ENCODE measurements at regions not wholly inside any gene's neighbourhood (a gene's known extent, or its start where the extent isn't known, plus 50 kb on each side); places are given as distances from the start of the nearest gene placed in this dataset.

GRCh38 chr5:5650242-5650641 is 227.8 kb downstream of the ICE1 start:
- no peak overlapping the region for H2AK5ac ChIP-seq (ENCODE audit: insufficient read length, low read length)
- TF ChIP-seq, protein P1, sequence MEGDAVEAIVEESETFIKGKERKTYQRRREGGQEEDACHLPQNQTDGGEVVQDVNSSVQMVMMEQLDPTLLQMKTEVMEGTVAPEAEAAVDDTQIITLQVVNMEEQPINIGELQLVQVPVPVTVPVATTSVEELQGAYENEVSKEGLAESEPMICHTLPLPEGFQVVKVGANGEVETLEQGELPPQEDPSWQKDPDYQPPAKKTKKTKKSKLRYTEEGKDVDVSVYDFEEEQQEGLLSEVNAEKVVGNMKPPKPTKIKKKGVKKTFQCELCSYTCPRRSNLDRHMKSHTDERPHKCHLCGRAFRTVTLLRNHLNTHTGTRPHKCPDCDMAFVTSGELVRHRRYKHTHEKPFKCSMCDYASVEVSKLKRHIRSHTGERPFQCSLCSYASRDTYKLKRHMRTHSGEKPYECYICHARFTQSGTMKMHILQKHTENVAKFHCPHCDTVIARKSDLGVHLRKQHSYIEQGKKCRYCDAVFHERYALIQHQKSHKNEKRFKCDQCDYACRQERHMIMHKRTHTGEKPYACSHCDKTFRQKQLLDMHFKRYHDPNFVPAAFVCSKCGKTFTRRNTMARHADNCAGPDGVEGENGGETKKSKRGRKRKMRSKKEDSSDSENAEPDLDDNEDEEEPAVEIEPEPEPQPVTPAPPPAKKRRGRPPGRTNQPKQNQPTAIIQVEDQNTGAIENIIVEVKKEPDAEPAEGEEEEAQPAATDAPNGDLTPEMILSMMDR (conservative IDR thresholded peaks at IDR 0.05): no peak
- no peak overlapping the region for H2BK120ac ChIP-seq (ENCODE audit: low read depth, low read length, poor library complexity, severe bottlenecking)
- H3K4me2 ChIP-seq (ENCODE audit: insufficient read depth, insufficient read length, low read length): no peak overlapping the region
- no peak overlapping the region for H4K91ac ChIP-seq (ENCODE audit: insufficient read length, low read depth, low read length)
- H3K14ac ChIP-seq (ENCODE audit: insufficient read depth, low read length): no peak overlapping the region
- no peak overlapping the region for H2BK5ac ChIP-seq (ENCODE audit: insufficient read length, low read length)
- H3K79me2 ChIP-seq (ENCODE audit: insufficient read depth, low read length): no peaks in the 10 kb centered on the region
- H3K4ac ChIP-seq (ENCODE audit: low read depth, low read length): no peak overlapping the region
- H3K23me2 ChIP-seq (ENCODE audit: insufficient read length, low read depth, low read length, poor library complexity, severe bottlenecking): no peaks in the 10 kb centered on the region
- no peaks in the 10 kb centered on the region for H3K4me1 ChIP-seq (ENCODE audit: insufficient read depth, low read length)
- no peaks in the 10 kb centered on the region for H4K20me1 ChIP-seq (ENCODE audit: control insufficient read depth, insufficient read depth, insufficient read length)
- Mint-ChIP-seq H3K4me3 (no peak overlapping the region), H3K27ac (no peak overlapping the region), H3K27me3 (ENCODE audit: low read depth) (no peaks in the 10 kb centered on the region), H3K4me1 (peaks cover 0 to 7% of the 10 kb centered on the region in 2 experiments; a peak in 2 of 4 replicates), H3K9me3 (no peaks in the 10 kb centered on the region; a peak in 2 of 5 replicates), H3K36me3 (ENCODE audit: insufficient read depth in 1 of 3, low read depth in 3 of 3) (no peaks in the 10 kb centered on the region; a peak in 1 of 7 replicates)
- no peak overlapping the region for H3K9ac ChIP-seq (ENCODE audit: extremely low read depth, insufficient read length, low read length)
- H2BK15ac ChIP-seq (ENCODE audit: low read depth, low read length): no peak overlapping the region
- no peak overlapping the region for H2AFZ ChIP-seq (ENCODE audit: low read length)
- H2BK20ac ChIP-seq (ENCODE audit: low read depth, low read length, poor library complexity, severe bottlenecking): no peak overlapping the region
- no peak overlapping the region for H3K23ac ChIP-seq (ENCODE audit: insufficient read length, low read depth, low read length)
- H3K18ac ChIP-seq (ENCODE audit: insufficient read length, low read depth, low read length): no peak overlapping the region
- H3K56ac ChIP-seq (ENCODE audit: insufficient read length, low read depth, low read length): no peak overlapping the region
- H3K27me3 ChIP-seq (ENCODE audit: insufficient read depth, low read length): no peaks in the 10 kb centered on the region
- H4K8ac ChIP-seq (replicated peaks; ENCODE audit: insufficient read length, low read depth, low read length): no peak overlapping the region
- H2BK12ac ChIP-seq (ENCODE audit: insufficient read length, low read depth, low read length): no peak overlapping the region
- no peaks in the 10 kb centered on the region for H3K79me1 ChIP-seq (ENCODE audit: insufficient read depth, low read depth, low read length, poor library complexity, severe bottlenecking)
- no peaks in the 10 kb centered on the region for H3K9me3 ChIP-seq (ENCODE audit: control insufficient read depth, low read depth, low read length)
- no CpG with 5 or more reads among the region's 5 CpGs for WGBS (ENCODE audit: extremely low coverage, insufficient read length, low lambda C conversion rate)
- no peak for DNase-seq
- no peak overlapping the region for H3K27ac ChIP-seq (ENCODE audit: insufficient read length, low read depth, low read length)
- H3T11ph ChIP-seq (ENCODE audit: low read length): no peak overlapping the region
- no peak overlapping the region for H4K5ac ChIP-seq (ENCODE audit: insufficient read length, low read depth, low read length)
